Esophagus squamous epithelium (tissue), 5 donors: ENCODE measurements at regions not wholly inside any gene's neighbourhood (a gene's known extent, or its start where the extent isn't known, plus 50 kb on each side); places are given as distances from the start of the nearest gene placed in this dataset.

Experiments used
- DNase-seq: peaks from one replicate; lab custom pipeline; 2025; lab: John Stamatoyannopoulos, UW
- H3K27ac ChIP-seq, 4 donors: fragments of 200-600 bp; sonication (generic); one replicate each; pipeline ENCODE4 v1.5.1; 2016 to 2019; ENCODE audit warnings: mild to moderate bottlenecking in 1 of 4
- H3K27me3 ChIP-seq, 4 donors: fragments of 200-600 bp; sonication (generic); 1 replicate in 3 of 4; 2 replicates in 1 of 4; pipeline versions ENCODE4 v1.5.1 to v1.6.0; 2017 to 2021; ENCODE audit warnings: antibody characterized with exemption in 1 of 4
- H3K36me3 ChIP-seq, 3 donors: fragments of 200-600 bp; sonication (generic); one replicate each; pipeline ENCODE4 v1.5.1; 2016 to 2019
- H3K4me1 ChIP-seq, 3 donors: fragments of 200-600 bp; sonication (generic); one replicate each; pipeline ENCODE4 v1.5.1; 2017 to 2019
- H3K4me3 ChIP-seq, 4 donors: fragments of 200-600 bp; sonication (generic); 1 replicate in 3 of 4; 2 replicates in 1 of 4; pipeline ENCODE4 v1.5.1; 2016 to 2019; ENCODE audit warnings: mild to moderate bottlenecking in 2 of 4, moderate library complexity in 1 of 4
- H3K9me3 ChIP-seq, 3 donors: fragments of 200-600 bp; sonication (generic); one replicate each; pipeline ENCODE4 v1.5.1; 2016 to 2019
- CTCF ChIP-seq, 6 experiments: fragments of 450-650 bp in 4 of 6; fragments of 200-600 bp in 2 of 6; sonication (generic) in 2 of 6; IDR thresholded peaks; one replicate each; pipeline ENCODE4 v1.5.1; 2016 to 2019; ENCODE audit warnings: antibody characterized with exemption in 6 of 6, mild to moderate bottlenecking in 4 of 6, moderate library complexity in 4 of 6
- POLR2A ChIP-seq, 4 donors: fragments of 450-650 bp; IDR thresholded peaks; one replicate each; pipeline ENCODE4 v1.6.1; 2017; ENCODE audit warnings: antibody characterized with exemption in 4 of 4, mild to moderate bottlenecking in 4 of 4, moderate library complexity in 3 of 4
- WGBS, 2 donors: methylation state at CpG; one replicate each; pipeline ENCODE4 v1.1.5; 2018; 5-methylcytosine and 5-hydroxymethylcytosine counted together
- intact Hi-C: fragments of 100-400 bp; cut with DNase I; formaldehyde crosslinking; loops from one replicate; pipeline ENCODE4 v1.15.0; 2022
- donor health status: DM: yes; HTN: yes; CAD: no.

GRCh38 chr12:67780580-67781084, 132.1 kb downstream of the DYRK2 start:
- DNase-seq: no peak
- no peak for TF ChIP-seq CTCF (IDR thresholded peaks at IDR 0.05)
- no peak for TF ChIP-seq POLR2A (IDR thresholded peaks at IDR 0.05)
- Histone ChIP-seq H3K4me1 (peaks cover 0 to 3% (median 0%) of the 10 kb centered on the region in 3 donors), H3K36me3 (no peaks in the 10 kb centered on the region), H3K27me3 (no peaks in the 10 kb centered on the region), H3K9me3 (no peaks in the 10 kb centered on the region), H3K4me3 (no peak overlapping the region), H3K27ac (no peak overlapping the region)
- WGBS, 2 donors: 68 to 77% methylated on average over 3 of the region's 3 CpGs
- intact Hi-C loops: no loop called here

- no peak for TF ChIP-seq POLR2A (IDR thresholded peaks at IDR 0.05)
- no peak for TF ChIP-seq CTCF (IDR thresholded peaks at IDR 0.05)
- no peak for DNase-seq
- Histone ChIP-seq H3K27me3 (no peaks in the 10 kb centered on the region), H3K9me3 (no peaks in the 10 kb centered on the region), H3K4me3 (no peak overlapping the region), H3K4me1 (peaks cover 0 to 3% (median 0%) of the 10 kb centered on the region in 3 donors), H3K27ac (no peak overlapping the region), H3K36me3 (no peaks in the 10 kb centered on the region)
- 93 to 95% methylated on average over 1 of the region's 1 CpG for WGBS, 2 donors
- intact Hi-C loops: no loop called here
Measured at GRCh38 chr12:67782573-67782972, 134.0 kb downstream of the DYRK2 start.

GRCh38 chr12:67783393-67783792, 134.8 kb downstream of the DYRK2 start:
- peaks cover 0 to 3% (median 0%) of the 10 kb centered on the region in 3 donors for H3K4me1 ChIP-seq
- H3K4me3 ChIP-seq: no peak overlapping the region
- no peaks in the 10 kb centered on the region for H3K9me3 ChIP-seq
- DNase-seq: no peak
- no peaks in the 10 kb centered on the region for H3K36me3 ChIP-seq
- WGBS, 2 donors: 52 to 67% methylated on average over 1 of the region's 1 CpG
- H3K27ac ChIP-seq: no peak overlapping the region
- no peaks in the 10 kb centered on the region for H3K27me3 ChIP-seq
- intact Hi-C loops: no loop called here
- no peak for TF ChIP-seq POLR2A (IDR thresholded peaks at IDR 0.05)
- no peak for TF ChIP-seq CTCF (IDR thresholded peaks at IDR 0.05)

GRCh38 chr12:67784831-67785230, 136.3 kb downstream of the DYRK2 start:
- Histone ChIP-seq H3K36me3 (no peaks in the 10 kb centered on the region), H3K27me3 (no peaks in the 10 kb centered on the region), H3K9me3 (no peaks in the 10 kb centered on the region), H3K4me1 (peaks cover 0 to 3% (median 0%) of the 10 kb centered on the region in 3 donors), H3K4me3 (no peak overlapping the region), H3K27ac (no peak overlapping the region)
- DNase-seq: no peak
- intact Hi-C loops: no loop called here
- WGBS, 2 donors: 80 to 81% methylated on average over 3 of the region's 3 CpGs
- TF ChIP-seq POLR2A (IDR thresholded peaks at IDR 0.05): no peak
- TF ChIP-seq CTCF (IDR thresholded peaks at IDR 0.05): no peak

GRCh38 chr12:67786086-67786485, 137.5 kb downstream of the DYRK2 start:
- 49 to 54% methylated on average over 3 of the region's 3 CpGs for WGBS, 2 donors
- no peaks in the 10 kb centered on the region for H3K36me3 ChIP-seq
- no peaks in the 10 kb centered on the region for H3K27me3 ChIP-seq
- no peaks in the 10 kb centered on the region for H3K9me3 ChIP-seq
- TF ChIP-seq POLR2A (IDR thresholded peaks at IDR 0.05) (no peak), CTCF (IDR thresholded peaks at IDR 0.05) (no peak)
- intact Hi-C loops: no loop called here
- H3K4me3 ChIP-seq: no peak overlapping the region
- no peak overlapping the region for H3K27ac ChIP-seq
- no peak for DNase-seq
- peaks cover 0 to 3% (median 0%) of the 10 kb centered on the region in 3 donors for H3K4me1 ChIP-seq
